ENCODE measurements at regions not wholly inside any gene's neighbourhood (a gene's known extent, or its start where the extent isn't known, plus 50 kb on each side); places are given as distances from the start of the nearest gene placed in this dataset.

DNA sequence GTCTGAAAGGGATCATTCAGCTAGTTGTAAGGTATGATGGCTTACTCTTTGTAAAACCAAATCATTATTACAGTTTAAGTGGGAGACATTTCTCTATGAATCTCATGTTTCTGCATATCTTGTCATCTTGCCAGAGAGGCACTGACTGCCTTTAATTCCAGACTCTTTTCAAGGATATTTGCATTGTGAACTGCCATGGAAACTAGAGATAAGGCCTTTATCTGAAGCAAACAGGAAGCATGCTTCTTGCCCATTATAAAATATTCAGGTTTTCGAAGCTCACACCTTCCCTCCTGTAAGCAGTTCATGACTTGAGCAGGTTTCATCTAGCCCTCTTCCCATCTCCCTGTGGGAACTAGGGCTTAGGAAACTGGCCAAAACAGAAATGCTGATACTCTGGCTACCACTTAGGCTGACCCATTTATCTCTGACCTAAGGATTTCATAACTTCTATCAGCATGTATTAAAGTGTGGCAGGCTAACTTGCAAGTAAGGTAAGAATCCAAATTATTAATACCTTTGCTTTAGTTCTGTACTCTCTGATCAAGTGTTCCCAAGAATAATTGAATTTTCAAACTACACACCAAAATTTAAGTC is 326.6 kb upstream of the ALCAM start:
- Histone ChIP-seq H3K4me2 (ENCODE audit: control insufficient read depth, extremely low read depth, insufficient read depth, low read depth, low read length) (no peak overlapping the region), H3K4me1 (ENCODE audit: control insufficient read depth, extremely low read depth, insufficient read depth, low read length) (no peaks in the 10 kb centered on the region), H3K27me3 (ENCODE audit: control insufficient read depth, extremely low read depth, insufficient read depth, low read length) (no peaks in the 10 kb centered on the region), H3K27ac (ENCODE audit: control insufficient read depth, insufficient read depth, low read length) (no peak overlapping the region), H3K79me2 (ENCODE audit: control insufficient read depth, insufficient read depth, low read length) (no peaks in the 10 kb centered on the region), H4K20me1 (ENCODE audit: control insufficient read depth, extremely low read depth, insufficient read depth, low read length) (no peaks in the 10 kb centered on the region), H2AFZ (ENCODE audit: control insufficient read depth, low read length) (no peak overlapping the region), H3K9me1 (ENCODE audit: control insufficient read depth, extremely low read depth, insufficient read depth, low read length) (no peaks in the 10 kb centered on the region), H3K9me3 (ENCODE audit: control insufficient read depth, low read depth, low read length) (no peaks in the 10 kb centered on the region), H3K9ac (ENCODE audit: control insufficient read depth, extremely low read depth, insufficient read depth, low read length) (no peak overlapping the region), H3K36me3 (ENCODE audit: control insufficient read depth in 2 of 2, extremely low read depth in 1 of 2, insufficient read depth in 2 of 2, low read length in 2 of 2) (no peaks in the 10 kb centered on the region), H3K4me3 (ENCODE audit: control insufficient read depth in 2 of 3, extremely low read depth in 1 of 3, insufficient read depth in 2 of 3, low read depth in 1 of 3, low read length in 3 of 3) (no peak overlapping the region)
- dilution Hi-C loops (cut with MboI; ENCODE audit: extremely low pct_ligation_motif_present, low sequenced_read_pairs) = no loop called here
- FAIRE-seq (no peak), DNase-seq (ENCODE audit: low read depth, low spot score) (no peak)
- no peak for TF ChIP-seq CTCF (optimal IDR thresholded peaks at IDR 0.05 in 1 of 3, IDR thresholded peaks at IDR 0.05 in 1 of 3, conservative IDR thresholded peaks at IDR 0.05 in 1 of 3; ENCODE audit: extremely low read depth in 1 of 3, insufficient read depth in 2 of 3, low read length in 3 of 3)
- TF ChIP-seq EZH2 (IDR thresholded peaks at IDR 0.05; ENCODE audit: low read length) = no peak

DNA sequence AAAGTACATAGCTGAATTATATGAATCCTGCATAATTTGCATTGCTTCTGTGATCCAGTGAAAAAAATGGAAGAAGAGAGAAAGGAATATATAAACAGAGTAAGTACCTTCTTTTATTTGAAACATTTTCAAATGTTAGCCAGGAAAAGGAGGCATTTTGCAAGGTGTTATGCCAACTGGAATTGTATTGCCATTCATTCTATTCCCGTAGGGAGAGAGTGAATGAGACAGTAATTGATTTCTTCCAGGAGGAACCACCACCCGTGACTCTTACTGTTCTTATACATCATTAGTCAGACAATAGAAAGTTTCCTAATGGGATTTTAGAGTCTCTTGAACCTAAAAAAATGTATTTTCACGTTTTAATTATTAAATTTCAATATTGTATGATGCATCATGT is 324.1 kb upstream of the ALCAM start:
- Histone ChIP-seq H3K4me2 (ENCODE audit: control insufficient read depth, extremely low read depth, insufficient read depth, low read depth, low read length) (no peak overlapping the region), H3K4me3 (ENCODE audit: control insufficient read depth in 2 of 3, extremely low read depth in 1 of 3, insufficient read depth in 2 of 3, low read depth in 1 of 3, low read length in 3 of 3) (no peak overlapping the region), H2AFZ (ENCODE audit: control insufficient read depth, low read length) (no peak overlapping the region), H3K36me3 (ENCODE audit: control insufficient read depth in 2 of 2, extremely low read depth in 1 of 2, insufficient read depth in 2 of 2, low read length in 2 of 2) (no peaks in the 10 kb centered on the region), H3K4me1 (ENCODE audit: control insufficient read depth, extremely low read depth, insufficient read depth, low read length) (no peaks in the 10 kb centered on the region), H3K9ac (ENCODE audit: control insufficient read depth, extremely low read depth, insufficient read depth, low read length) (no peak overlapping the region), H4K20me1 (ENCODE audit: control insufficient read depth, extremely low read depth, insufficient read depth, low read length) (no peaks in the 10 kb centered on the region), H3K27ac (ENCODE audit: control insufficient read depth, insufficient read depth, low read length) (no peak overlapping the region), H3K27me3 (ENCODE audit: control insufficient read depth, extremely low read depth, insufficient read depth, low read length) (no peaks in the 10 kb centered on the region), H3K9me3 (ENCODE audit: control insufficient read depth, low read depth, low read length) (no peaks in the 10 kb centered on the region), H3K79me2 (ENCODE audit: control insufficient read depth, insufficient read depth, low read length) (no peaks in the 10 kb centered on the region), H3K9me1 (ENCODE audit: control insufficient read depth, extremely low read depth, insufficient read depth, low read length) (no peaks in the 10 kb centered on the region)
- FAIRE-seq (no peak), DNase-seq (ENCODE audit: low read depth, low spot score) (no peak)
- TF ChIP-seq EZH2 (IDR thresholded peaks at IDR 0.05; ENCODE audit: low read length) = no peak
- TF ChIP-seq CTCF (optimal IDR thresholded peaks at IDR 0.05 in 1 of 3, IDR thresholded peaks at IDR 0.05 in 1 of 3, conservative IDR thresholded peaks at IDR 0.05 in 1 of 3; ENCODE audit: extremely low read depth in 1 of 3, insufficient read depth in 2 of 3, low read length in 3 of 3) = no peak
- dilution Hi-C loops (cut with MboI; ENCODE audit: extremely low pct_ligation_motif_present, low sequenced_read_pairs) = no loop called here
